Left colon (tissue), 2 donors: ENCODE measurements at regions not wholly inside any gene's neighbourhood (a gene's known extent, or its start where the extent isn't known, plus 50 kb on each side); places are given as distances from the start of the nearest gene placed in this dataset.

Experiments
- ATAC-seq: fragments of 200-7000 bp; cut with Tn5 transposase; one replicate; pipeline ENCODE4 v1.9.1; 2020; ENCODE audit warnings: mild to moderate bottlenecking, moderate library complexity
- DNase-seq, 2 donors: peaks; one replicate each; pipeline ENCODE4 v3.0.0-alpha.2; 2020
- intact Hi-C, 2 donors: fragments of 100-400 bp; cut with DNase I in 1 of 2; cut with micrococcal nuclease in 1 of 2; formaldehyde crosslinking; loops; one replicate each; pipeline versions ENCODE4 v1.11.2 to v1.14.0; 2022; cut with DNase I, micrococcal nuclease
- donor health status: DM: no; HTN: no; CAD: no.
- donor health status: DM: yes; HTN: yes; CAD: no.

DNA sequence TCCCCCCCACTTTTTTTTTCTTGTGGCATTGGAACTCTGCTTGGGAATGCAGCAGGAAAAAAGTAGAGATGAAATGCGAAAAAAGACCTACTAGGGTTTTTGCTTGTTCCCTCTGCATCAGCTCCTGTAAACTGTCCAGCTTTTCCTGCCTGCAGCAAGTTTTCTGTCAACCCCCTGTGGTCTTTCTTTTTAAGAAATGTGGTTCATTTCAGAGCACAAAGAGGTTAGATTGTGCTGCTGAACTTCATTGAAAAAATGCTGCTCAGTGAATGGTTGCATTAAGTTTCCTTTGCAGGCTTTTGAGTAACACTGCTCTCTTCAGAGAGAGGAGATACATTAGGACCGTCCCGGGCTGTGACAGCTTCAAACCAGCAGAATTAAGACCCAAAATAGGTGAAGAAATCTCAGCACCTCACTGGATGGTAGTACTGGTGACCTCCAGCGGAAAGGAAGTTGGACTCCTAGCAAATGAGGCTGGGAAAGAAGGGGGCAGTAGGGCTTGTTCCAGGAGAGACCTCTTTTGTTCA, 80.7 kb downstream of the NDUFS5 start:
- intact Hi-C loops, result loop anchor here in 1 of 2 donors (5.0 kb wide), 2 partner anchors 85 to 155 kb away; no protein-coding TSS in a partner anchor
- DNase-seq, result no peak
- ATAC-seq, result no peak

- intact Hi-C loops, result loop anchor here in 1 of 2 donors (5.0 kb wide), 2 partner anchors 85 to 155 kb away; no protein-coding TSS in a partner anchor
- ATAC-seq, result no peak
- no peak for DNase-seq
Observed at GRCh38 chr1:39107341-39108290, 81.5 kb downstream of the NDUFS5 start.

- DNase-seq (no peak), ATAC-seq (no peak)
- intact Hi-C loops, result loop anchor here in 1 of 2 donors (5.0 kb wide), 2 partner anchors 83 to 153 kb away; no protein-coding TSS in a partner anchor
Observed at GRCh38 chr1:39109644-39110043, 83.5 kb downstream of the NDUFS5 start.

- no peak for ATAC-seq
- intact Hi-C loops, result no loop called here
Observed at GRCh38 chr1:39110325-39110851, 84.2 kb downstream of the NDUFS5 start.

GRCh38 chr1:39110882-39111281, 84.7 kb downstream of the NDUFS5 start:
- DNase-seq, result no peak
- intact Hi-C loops, result no loop called here
- ATAC-seq, result no peak

More at GRCh38 chr1:39110325-39110851, 84.2 kb downstream of the NDUFS5 start:
- DNase-seq, result no peak

DNA sequence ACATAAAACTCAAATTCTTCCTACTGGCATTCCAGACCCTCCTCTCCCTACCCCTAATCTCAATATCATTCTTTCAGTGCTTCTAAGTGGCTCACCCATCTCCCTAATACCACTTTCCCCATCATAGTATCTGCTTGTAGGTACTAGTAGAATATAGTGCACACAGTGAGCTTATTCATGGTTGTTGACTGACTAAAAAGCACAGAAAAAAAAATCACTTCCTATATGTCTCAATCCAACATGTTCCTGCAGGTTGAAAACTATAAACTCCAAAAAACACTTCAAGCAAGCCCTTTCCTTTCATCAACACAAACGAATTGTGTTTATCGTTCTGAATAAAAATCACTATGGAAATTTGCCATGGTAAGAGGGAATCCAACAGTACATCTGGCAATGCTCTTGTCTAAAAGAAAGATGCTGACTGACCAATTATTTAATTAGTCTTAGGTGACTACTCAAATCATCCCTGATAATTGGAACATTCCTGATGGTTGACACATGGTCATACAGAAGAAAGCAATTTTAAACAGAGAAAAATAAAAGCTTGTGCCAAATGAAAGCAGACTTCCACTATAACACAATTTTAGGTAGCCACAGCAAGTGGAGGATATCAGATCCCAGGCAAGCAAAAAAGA, 87.1 kb downstream of the NDUFS5 start:
- DNase-seq, result no peak
- no peak for ATAC-seq

DNA sequence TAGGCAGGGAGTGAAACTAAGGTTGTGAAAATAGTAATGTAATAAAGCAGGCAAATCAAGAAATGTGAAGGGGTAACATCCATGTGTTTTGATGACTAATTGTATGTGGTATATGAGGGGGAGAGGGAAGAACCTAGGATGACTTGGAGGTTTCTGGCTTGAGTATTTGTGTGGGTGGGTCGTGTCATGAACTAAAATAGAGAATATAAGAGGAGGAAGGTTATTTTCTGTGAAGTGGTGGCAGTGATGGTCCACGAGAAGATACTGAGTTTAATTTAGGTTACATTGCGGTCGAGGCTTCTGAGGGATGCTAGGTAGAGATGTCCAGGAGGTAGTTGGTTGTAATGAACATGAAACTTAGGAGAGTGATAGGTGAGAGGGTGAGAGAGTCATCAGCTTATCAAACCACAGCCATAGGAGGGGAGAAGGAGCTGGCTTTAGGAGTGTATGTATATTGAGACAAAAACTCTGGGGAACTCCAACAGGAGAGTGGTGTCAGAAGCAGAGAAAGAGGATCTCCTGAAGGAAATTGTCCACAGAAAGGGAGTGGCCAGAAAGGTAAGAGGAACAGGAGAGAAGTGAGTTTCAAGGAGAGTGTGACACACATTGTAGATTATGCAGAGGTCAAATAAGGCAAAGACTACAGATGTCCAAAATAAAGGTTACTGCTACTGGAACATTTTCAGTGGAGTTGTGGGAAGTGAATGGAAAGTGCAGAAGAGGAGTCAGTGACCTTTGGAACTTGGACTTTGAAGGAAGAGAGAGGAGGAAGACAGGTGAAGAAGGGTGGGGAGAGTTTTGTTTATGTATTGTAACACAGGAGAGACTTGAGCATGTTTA, 89.0 kb upstream of the MACF1 start:
- intact Hi-C loops, result no loop called here
- DNase-seq, result no peak
- ATAC-seq, result peak; percentile 78

More for the DNA sequence above, 87.1 kb downstream of the NDUFS5 start:
- intact Hi-C loops, result no loop called here

DNA sequence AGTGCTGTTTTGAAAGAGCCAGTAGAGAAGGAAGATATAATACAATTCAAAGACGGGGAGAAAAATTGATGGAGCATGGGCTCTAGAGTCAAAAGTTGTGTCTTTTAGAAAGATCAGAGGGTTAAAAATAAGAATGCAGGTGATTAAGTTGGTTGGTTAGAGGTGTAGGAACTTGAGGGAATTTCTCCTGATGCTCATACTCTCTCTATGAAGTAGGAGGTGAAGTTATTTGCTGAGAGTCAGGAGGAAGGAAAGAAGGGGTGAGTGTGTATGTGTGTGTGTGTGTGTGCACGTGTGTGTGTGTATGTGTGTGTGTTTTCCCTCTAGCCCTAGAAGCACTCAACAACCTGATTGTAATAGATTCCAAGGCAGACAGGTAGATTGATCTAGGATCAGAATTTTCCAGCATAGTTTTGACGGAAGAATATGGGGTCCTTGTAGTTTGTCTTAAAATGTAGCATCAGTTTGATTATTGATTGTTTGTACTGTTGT, 88.3 kb upstream of the MACF1 start:
- intact Hi-C loops, result no loop called here
- DNase-seq (no peak), ATAC-seq (peak; percentile 7)

DNA sequence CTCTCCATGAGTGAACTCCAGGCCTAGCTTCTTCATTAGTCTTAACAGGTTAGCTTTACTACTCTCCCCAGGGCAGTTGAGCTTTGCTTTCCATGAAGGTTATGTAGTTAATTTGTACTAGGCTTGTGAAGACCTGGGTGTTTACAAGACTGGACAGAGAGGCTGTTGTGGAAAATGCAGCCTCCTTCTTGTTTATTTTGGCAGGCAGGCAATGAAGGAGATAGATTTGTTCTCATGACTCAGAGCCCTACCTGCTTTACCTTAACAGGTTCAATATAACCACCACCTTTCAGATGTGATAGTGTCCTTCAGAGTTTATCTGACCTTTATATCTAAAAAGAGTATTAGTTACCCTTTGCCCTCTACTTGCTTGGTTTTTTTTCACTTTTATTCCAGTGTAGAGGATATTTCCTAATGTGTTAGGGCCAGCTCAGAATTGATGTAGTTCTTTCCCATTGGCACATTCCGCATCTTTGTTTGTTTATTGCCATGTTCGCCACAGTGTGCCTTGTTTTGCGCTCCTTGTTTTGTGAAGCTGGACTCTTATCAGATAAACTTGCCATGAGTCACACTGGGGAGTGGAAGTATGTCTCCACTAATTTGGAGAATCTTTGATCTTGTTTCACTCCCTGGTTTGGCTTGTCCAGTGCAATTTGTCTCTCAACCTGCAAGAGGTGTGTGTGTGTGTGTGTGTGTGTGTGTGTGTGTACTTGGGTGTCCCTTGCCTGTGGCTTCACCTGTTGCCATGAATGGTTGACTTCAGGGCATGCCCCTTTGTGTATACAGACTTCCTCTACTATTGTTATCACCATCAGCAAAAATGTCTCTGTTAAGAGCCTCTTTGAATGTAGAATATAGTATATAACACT, 87.4 kb upstream of the MACF1 start:
- intact Hi-C loops, result no loop called here
- DNase-seq (no peak), ATAC-seq (peak; percentile 70)

- DNase-seq (no peak), ATAC-seq (peak; percentile 55)
- intact Hi-C loops, result no loop called here
Observed at GRCh38 chr1:39117899-39118450, 86.5 kb upstream of the MACF1 start.

DNA sequence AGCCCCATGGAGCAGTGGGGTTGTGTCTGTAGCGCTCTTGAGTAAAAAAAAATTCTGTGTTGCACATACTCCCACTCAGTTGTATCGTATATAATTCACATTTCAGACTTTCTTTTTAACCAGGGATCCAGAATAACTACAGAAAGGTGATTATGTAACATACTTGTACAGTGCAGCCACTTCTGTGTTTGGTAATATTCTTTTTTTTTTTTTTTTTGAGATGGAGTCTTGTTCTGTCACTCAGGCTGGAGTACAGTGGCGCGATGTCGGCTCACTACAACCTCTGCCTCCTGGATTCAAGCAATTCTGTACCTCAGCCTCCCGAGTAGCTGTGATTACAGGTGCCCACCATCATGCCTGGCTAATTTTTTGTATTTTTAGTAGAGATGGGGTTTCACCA, 82.4 kb upstream of the MACF1 start:
- intact Hi-C loops, result no loop called here
- no peak for ATAC-seq
- no peak for DNase-seq

- no peak for ATAC-seq
- intact Hi-C loops, result no loop called here
- no peak for DNase-seq
Observed at GRCh38 chr1:39124282-39124681, 80.2 kb upstream of the MACF1 start.

GRCh38 chr1:39127513-39127912, 77.0 kb upstream of the MACF1 start:
- intact Hi-C loops, result no loop called here
- peak; percentile 66 for ATAC-seq
- DNase-seq, result no peak

- no peak for DNase-seq
- no peak for ATAC-seq
- intact Hi-C loops, result no loop called here
Observed at GRCh38 chr1:39128126-39128525, 76.4 kb upstream of the MACF1 start.

DNA sequence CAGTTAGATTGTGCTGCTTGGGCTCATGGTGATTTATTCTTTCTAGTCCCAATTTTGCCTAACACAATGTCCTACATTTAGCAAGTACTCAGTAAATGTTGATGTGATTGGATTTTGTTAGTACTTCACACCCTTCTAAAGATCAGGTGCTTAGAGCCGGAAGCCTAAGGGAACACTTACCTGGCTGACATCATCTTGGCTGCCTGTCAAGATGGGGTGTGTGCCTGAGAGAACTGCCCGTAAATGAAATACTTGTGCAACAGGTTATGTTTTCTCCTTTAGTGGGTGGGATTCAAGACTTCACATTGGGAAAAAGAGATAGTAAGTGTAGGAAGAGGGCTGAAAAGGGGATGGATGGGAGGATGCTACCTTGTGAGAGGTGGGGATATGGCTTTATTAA, 75.5 kb upstream of the MACF1 start:
- intact Hi-C loops, result no loop called here
- ATAC-seq, result peak; percentile 86
- DNase-seq, result peak; percentile 90 to 94

DNA sequence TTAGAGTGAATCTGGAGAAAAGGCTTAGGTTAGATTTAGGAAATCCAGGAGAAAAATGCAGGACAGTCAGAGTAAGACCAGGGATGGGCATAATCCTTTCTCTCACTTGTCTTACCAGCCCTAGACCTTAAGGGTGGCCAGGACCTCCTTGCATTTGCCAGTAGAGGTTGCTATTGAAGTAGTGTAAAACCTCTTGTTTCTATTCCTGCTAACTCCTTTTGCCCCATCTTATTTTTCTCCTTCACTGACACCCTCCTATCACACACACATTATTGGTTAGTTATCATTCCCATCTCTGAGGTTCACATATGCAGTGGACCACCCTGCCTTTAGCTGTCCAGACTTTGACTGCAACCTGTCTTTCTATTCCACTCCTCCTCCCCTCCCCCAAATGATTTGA, 75.0 kb upstream of the MACF1 start:
- ATAC-seq, result peak; percentile 13

GRCh38 chr1:39130325-39130724, 74.2 kb upstream of the MACF1 start:
- DNase-seq (no peak), ATAC-seq (peak; percentile 40)
- intact Hi-C loops, result no loop called here

More for the DNA sequence above, 75.0 kb upstream of the MACF1 start:
- intact Hi-C loops, result no loop called here
- no peak for DNase-seq
